LNCAP (cell line): ENCODE measurements at regions not wholly inside any gene's neighbourhood (a gene's known extent, or its start where the extent isn't known, plus 50 kb on each side); places are given as distances from the start of the nearest gene placed in this dataset.

Source experiments
- TF ChIP-seq, protein P1 (sequence below): fragments of 450-650 bp; IDR thresholded peaks from 2 replicates; pipeline ENCODE4 v1.5.1; 2017; ENCODE audit warnings: mild to moderate bottlenecking

DNA sequence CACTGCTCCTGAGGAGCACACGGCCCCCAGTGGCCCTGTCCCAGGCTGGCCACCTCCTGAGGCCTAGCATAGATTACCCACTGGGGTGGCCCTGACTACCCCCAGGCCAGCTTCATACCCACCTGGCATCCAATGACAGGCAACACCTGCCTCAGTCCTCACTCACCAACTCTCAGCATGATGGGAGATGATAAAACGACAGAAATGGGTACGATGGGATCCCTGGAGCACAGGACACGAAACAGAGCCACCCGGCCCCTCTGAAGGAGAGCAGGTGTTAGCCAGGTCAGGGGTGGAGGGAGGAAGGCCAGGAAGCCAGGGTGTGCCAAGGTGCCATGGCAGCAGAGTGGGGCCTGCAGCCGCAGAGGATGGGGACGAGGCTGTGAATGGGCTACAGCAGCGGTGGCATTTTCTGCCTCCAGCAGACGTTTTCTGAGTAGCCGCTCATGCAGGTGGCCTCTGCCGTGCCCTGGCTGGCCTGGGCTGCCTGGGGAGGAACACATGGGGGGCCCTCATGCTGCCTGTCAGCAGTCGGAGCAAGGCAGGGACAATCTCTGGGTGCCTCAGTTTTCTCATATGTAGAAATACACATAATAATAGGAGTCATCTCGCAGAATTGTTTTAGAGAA, 50.2 kb upstream of the FGF3 start:
- TF ChIP-seq, protein P1, sequence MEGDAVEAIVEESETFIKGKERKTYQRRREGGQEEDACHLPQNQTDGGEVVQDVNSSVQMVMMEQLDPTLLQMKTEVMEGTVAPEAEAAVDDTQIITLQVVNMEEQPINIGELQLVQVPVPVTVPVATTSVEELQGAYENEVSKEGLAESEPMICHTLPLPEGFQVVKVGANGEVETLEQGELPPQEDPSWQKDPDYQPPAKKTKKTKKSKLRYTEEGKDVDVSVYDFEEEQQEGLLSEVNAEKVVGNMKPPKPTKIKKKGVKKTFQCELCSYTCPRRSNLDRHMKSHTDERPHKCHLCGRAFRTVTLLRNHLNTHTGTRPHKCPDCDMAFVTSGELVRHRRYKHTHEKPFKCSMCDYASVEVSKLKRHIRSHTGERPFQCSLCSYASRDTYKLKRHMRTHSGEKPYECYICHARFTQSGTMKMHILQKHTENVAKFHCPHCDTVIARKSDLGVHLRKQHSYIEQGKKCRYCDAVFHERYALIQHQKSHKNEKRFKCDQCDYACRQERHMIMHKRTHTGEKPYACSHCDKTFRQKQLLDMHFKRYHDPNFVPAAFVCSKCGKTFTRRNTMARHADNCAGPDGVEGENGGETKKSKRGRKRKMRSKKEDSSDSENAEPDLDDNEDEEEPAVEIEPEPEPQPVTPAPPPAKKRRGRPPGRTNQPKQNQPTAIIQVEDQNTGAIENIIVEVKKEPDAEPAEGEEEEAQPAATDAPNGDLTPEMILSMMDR: no peak

DNA sequence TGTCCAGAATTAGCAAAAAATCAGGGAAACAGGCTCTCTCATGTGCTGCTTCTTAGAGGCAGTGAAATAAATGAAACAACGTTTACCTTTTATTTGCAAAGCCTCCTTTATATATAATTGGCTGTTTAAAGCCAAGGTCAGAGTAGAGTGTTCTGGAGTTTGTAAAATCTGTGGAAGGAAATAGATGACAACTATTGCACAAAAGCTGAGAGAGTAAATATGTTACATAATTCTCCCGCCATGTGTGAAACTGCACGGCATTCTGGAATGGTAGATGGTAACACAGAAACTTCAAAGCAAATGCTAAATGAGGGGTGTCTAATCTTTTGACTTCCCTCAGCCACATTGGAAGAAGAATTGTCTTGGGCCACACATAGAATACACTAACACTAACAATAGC, 51.5 kb upstream of the FGF3 start:
- TF ChIP-seq, protein P1: no peak

DNA sequence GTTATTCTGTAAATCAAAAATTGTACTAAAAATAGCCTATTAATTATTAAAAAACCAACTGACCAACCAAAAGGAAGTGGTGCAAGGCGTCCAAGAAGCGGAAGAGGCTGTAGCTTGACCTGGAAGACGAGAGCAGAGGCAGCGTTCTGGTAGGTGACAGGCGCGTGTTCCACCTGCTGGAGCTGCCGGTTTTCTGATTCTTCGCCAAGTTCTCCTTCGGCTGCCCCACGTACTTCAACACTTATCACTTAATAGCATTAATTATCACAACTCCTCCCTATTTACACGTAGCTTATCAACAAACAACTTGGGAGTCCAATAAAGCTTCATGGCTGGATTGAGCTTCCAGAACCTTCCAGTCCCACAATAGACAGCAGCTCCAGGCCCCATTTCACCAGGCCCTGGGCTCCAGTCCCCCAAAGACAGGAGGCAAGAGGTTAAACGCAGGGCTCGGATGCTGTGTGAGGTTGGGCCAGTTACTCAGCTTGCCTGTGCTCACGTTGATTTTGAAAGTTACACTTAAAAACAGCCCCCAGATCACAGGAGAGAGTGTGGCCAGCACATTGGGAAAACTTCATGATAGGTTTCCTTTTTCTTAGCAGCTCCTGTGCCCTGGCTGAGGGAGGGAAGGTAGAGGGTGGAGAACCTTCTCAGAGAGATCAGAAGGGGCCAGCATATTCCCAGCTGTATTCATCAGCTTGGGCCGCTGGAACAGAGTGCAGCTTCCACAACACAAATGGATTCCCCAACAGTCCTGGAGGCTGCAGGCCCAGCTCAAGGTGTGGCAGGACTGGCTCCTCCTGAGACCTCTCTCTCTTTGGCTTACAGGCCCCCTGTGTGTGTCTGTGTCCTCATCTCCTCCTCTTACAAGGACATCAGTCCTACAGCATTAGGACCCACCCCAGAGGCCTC, 54.2 kb upstream of the FGF3 start:
- TF ChIP-seq, protein P1: no peak

DNA sequence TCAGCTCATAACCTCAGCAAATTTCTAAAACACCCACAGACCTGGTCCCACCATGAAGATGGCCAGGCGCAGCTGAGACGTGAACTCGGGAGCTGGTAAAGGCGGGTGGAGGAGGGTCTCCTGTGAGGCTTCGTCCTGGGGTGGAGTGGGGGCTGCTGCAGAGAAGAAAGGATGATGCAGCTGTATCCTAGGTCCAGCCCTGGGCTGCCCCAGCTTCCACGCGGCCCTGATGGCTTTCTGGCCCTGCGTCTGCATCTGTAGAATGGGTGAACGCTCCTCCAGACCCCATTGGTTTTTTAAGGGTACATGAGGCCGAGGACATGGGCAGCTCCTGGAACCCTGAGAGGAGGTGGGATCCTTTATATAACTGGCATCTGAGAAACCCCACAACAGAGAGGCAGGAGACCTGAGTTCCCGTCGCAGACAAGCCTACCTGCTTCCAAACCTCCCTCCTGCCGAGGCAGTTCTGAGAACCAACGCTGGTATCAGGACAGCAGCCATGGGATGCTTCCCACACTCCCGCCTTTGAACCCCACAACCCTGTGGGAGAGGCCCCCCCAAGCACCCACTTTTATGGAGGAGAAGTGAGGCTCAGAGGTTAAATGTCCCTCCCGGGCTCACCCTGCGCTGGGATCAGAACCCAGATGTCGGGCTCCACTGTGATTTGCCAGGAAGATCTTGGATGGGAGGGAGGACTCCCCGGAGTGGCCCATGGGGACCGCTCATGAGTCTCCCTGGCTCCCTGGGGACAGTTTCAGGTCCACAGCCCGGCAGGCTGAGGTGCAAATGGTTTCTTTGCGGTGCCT, 55.2 kb upstream of the FGF3 start:
- TF ChIP-seq, protein P1: no peak

DNA sequence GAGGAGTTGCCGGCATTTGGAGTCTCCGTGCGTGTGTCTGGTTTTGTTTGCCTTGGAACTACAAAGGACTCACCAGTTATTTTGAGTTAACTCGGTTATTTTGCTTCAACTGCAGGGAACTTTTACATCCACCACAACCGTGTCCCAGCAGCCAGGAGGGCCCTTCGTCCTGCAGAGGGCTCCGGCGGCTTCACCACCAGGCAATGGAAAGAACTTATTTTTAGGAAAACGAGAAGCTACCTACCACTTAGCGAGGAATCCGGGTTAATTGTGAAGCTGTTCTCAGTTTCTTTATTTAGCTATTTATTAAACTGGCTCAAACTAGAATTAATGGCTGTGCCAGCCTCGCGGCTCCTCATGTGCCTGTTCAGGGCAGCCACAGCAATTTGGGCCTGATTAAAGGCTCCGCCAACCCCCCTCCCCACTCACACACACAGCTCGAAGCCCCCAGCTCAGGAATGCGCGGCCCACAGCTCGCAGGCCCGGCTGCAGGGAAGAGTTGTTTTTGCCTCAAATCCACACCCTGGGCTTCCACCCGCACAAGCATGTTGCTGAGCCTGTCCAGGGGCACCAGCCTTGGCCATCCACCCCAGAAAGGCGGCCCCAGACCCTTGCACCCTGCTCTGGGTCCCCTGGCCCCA, 55.9 kb upstream of the FGF3 start:
- TF ChIP-seq, protein P1: no peak

DNA sequence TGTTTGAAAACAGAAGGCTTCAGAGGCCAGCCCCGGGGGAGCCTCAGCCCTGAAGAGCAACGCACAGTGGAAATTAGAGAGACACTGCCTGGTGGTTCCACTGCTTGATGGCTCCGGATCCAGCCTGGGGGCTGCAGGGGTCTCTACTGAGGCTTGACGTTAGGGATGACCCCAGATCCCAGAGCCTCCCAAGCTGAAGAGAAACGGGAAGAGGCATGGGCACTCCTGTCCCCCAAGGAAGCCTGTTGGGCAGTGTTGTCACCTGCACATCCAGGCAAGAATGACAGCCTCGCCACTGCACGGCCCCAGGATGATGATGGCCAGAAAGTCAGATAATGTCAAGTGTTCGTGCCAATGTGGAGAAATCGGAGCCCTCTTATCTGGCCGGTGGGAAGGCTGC, 56.8 kb upstream of the FGF3 start:
- TF ChIP-seq, protein P1: no peak

DNA sequence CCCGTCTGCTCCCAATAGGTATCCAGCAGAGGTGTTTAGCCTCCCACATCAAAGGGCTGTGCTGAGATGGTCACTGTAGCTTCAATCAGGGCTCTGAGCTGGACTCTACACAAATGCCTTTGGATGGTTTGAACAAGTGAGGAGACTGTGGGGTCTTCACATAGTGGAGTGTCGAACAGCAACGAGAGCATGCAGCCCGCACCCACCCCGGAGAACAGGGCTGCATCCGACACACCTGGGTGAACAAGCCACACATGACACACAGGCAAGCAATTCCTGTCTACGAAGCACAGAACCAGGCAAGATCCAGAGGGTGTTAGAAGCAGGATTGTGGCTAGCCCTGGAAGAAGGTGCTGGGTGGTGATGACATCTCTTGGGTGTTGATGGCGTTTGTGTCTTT, 58.0 kb upstream of the FGF3 start:
- TF ChIP-seq, protein P1: no peak
